Endodermal cell (in vitro differentiated cells): ENCODE measurements at regions not wholly inside any gene's neighbourhood (a gene's known extent, or its start where the extent isn't known, plus 50 kb on each side); places are given as distances from the start of the nearest gene placed in this dataset.
"Not testable (repeated sequence)": the region's sequence is repeated elsewhere in the genome, so short reads cannot be mapped to it uniquely, and the experiment has no call there.

Experiments used
- DNase-seq: peaks from one replicate; pipeline ENCODE4 v3.0.0-alpha.2; 2017
- H3K27ac ChIP-seq: 2 replicates; pipeline ENCODE4 v1.5.1; 2013; ENCODE audit warnings: mild to moderate bottlenecking, low read depth, low read length, moderate library complexity
- H3K27me3 ChIP-seq: 2 replicates; pipeline ENCODE4 v1.6.1; 2013; ENCODE audit warnings: mild to moderate bottlenecking, low read length, moderate library complexity; ENCODE audit not compliant: insufficient read depth, control insufficient read depth, poor library complexity, severe bottlenecking
- H3K36me3 ChIP-seq: 2 replicates; pipeline ENCODE4 v1.7.0; 2013; ENCODE audit warnings: mild to moderate bottlenecking, low read length, moderate library complexity; ENCODE audit not compliant: control insufficient read depth, insufficient read depth
- H3K4me1 ChIP-seq: one replicate; pipeline ENCODE4 v1.7.0; 2013; ENCODE audit warnings: low read length; ENCODE audit not compliant: control insufficient read depth, insufficient read depth
- H3K4me3 ChIP-seq: 2 replicates; pipeline ENCODE4 v1.5.1; 2013; ENCODE audit warnings: mild to moderate bottlenecking, low read length, moderate library complexity
- H3K9ac ChIP-seq: 2 replicates; pipeline ENCODE4 v1.6.1; 2013; ENCODE audit warnings: mild to moderate bottlenecking, low read length, moderate library complexity; ENCODE audit not compliant: poor library complexity, severe bottlenecking; ENCODE audit errors: extremely low read depth
- H3K9me3 ChIP-seq: 2 replicates; pipeline ENCODE4 v1.6.1; 2013; ENCODE audit warnings: mild to moderate bottlenecking, low read length, moderate library complexity; ENCODE audit not compliant: control insufficient read depth
- H3K27ac Mint-ChIP-seq: 2 replicates; pipeline ENCODE4 v1.8.0; 2020; ENCODE audit warnings: mixed read lengths
- H3K27me3 Mint-ChIP-seq: 2 replicates; pipeline ENCODE4 v1.8.0; 2021; ENCODE audit warnings: mild to moderate bottlenecking, mixed read lengths; ENCODE audit not compliant: insufficient read depth
- H3K36me3 Mint-ChIP-seq: 2 replicates; pipeline ENCODE4 v1.8.0; 2020; ENCODE audit warnings: low read depth, mixed read lengths
- H3K4me1 Mint-ChIP-seq: 2 replicates; pipeline ENCODE4 v1.8.0; 2020; ENCODE audit warnings: mixed read lengths
- H3K4me3 Mint-ChIP-seq: 2 replicates; pipeline ENCODE4 v1.8.0; 2020; ENCODE audit warnings: mild to moderate bottlenecking, moderate library complexity, mixed read lengths
- H3K9me3 Mint-ChIP-seq: 2 replicates; pipeline ENCODE4 v1.8.0; 2020; ENCODE audit warnings: mild to moderate bottlenecking, mixed read lengths
- CTCF ChIP-seq: fragments of 200-600 bp; sonication (generic); conservative IDR thresholded peaks from 2 replicates; pipeline ENCODE4 v1.5.0; 2021; ENCODE audit warnings: antibody characterized with exemption, mild to moderate bottlenecking
- WGBS, 2 experiments: methylation state at CpG; one replicate each; pipeline versions ENCODE4 v1.1.5 to v1.1.7; 2013; ENCODE audit warnings: missing lambda C conversion rate in 2 of 2, mixed read lengths in 1 of 2; ENCODE audit not compliant: insufficient coverage in 1 of 2, insufficient read length in 1 of 2; 5-methylcytosine and 5-hydroxymethylcytosine counted together

DNA sequence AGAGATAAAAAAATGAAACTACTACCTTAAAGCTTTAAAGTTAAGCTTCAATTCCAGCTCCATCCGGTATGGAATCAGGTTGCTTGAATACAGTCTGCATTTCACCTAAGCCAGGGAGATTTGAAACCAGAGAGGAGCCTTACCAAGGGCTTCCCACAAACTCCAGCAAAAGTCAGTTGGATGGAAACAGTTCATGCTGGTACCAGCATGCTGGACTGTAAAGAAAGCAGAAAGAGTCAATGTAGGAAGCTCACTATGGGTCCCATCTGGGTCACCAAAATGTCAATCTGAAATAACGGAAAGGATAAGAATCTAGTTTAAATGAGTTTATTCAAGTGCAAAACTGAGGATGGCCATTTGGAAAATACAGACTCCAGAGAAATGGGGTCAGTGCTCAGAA lies 65.3 kb downstream of the CDO1 start:
- 89 to 92% methylated on average over 1 to 2 of the region's 2 CpGs for WGBS, 2 experiments
- Mint-ChIP-seq H3K27ac (no peak overlapping the region), H3K4me3 (no peak overlapping the region), H3K36me3 (no peaks in the 10 kb centered on the region), H3K27me3 (no peaks in the 10 kb centered on the region), H3K4me1 (peaks cover 10% of the 10 kb centered on the region), H3K9me3 (no peaks in the 10 kb centered on the region)
- H3K4me1 ChIP-seq = no peaks in the 10 kb centered on the region
- no peak for DNase-seq
- H3K27ac ChIP-seq = no peak overlapping the region
- no peak overlapping the region for H3K4me3 ChIP-seq
- no peaks in the 10 kb centered on the region for H3K36me3 ChIP-seq
- no peak for TF ChIP-seq CTCF
- no peaks in the 10 kb centered on the region for H3K27me3 ChIP-seq
- no peak overlapping the region for H3K9ac ChIP-seq
- peaks cover 6% of the 10 kb centered on the region for H3K9me3 ChIP-seq

DNA sequence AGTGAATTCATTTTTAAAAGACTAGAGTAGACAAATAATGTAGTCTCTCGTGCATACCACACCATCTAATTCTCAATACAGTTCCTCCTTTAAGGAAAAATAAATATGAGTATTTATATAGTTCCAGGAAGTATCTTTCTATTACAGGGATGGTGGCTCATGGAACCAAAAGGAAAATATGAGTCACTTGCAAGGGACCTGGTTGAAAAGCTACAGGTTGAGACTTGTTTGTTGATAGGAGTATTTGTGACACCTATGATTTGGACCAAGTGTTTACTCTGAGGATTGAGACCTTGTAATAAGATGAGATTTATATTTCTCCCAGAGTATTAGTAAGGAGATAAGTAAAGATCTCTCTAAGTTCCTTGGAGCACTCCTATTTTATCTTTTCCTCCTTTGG lies 67.4 kb downstream of the CDO1 start:
- no peaks in the 10 kb centered on the region for H3K4me1 ChIP-seq
- DNase-seq = no peak
- H3K27me3 ChIP-seq = no peaks in the 10 kb centered on the region
- no peak for TF ChIP-seq CTCF
- Mint-ChIP-seq H3K4me3 (no peak overlapping the region), H3K27ac (no peak overlapping the region), H3K36me3 (no peaks in the 10 kb centered on the region), H3K27me3 (no peaks in the 10 kb centered on the region), H3K4me1 (peaks cover 11% of the 10 kb centered on the region), H3K9me3 (peaks cover 2% of the 10 kb centered on the region)
- H3K36me3 ChIP-seq = no peaks in the 10 kb centered on the region
- H3K9me3 ChIP-seq = peaks cover 17% of the 10 kb centered on the region
- no CpG with 5 or more reads among the region's 1 CpG for WGBS, 2 experiments
- H3K4me3 ChIP-seq = no peak overlapping the region
- H3K9ac ChIP-seq = no peak overlapping the region
- H3K27ac ChIP-seq = no peak overlapping the region

DNA sequence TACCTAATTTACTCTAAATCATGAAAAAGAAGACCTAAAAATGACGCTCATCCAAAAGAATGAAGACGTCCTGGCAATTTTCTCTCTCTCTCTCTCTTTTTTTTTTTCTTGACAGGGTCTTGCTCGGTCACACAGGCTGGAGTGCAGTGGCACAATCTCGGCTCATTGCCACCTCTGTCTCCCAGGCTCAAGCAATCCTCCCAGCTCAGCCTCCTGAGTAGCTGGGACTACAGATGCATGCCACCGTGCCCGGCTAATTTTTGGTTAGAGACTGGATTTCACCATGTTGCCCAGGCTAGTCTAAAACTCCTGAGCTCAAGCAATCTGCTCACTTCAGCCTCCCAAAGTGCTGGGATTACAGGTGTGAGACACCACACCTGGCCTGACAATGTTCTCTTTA lies 77.2 kb downstream of the CDO1 start:
- WGBS, 2 experiments = 72 to 84% methylated on average over 5 to 6 of the region's 6 CpGs
- not testable (repeated sequence) for H3K4me3 Mint-ChIP-seq, H3K9ac ChIP-seq, H3K4me1 ChIP-seq, H3K27ac ChIP-seq, H3K4me3 ChIP-seq, H3K27me3 ChIP-seq, H3K9me3 Mint-ChIP-seq, H3K27me3 Mint-ChIP-seq, DNase-seq, H3K36me3 ChIP-seq, H3K9me3 ChIP-seq, H3K27ac Mint-ChIP-seq, H3K36me3 Mint-ChIP-seq
- H3K4me1 Mint-ChIP-seq = peaks cover 10% of the 10 kb centered on the region

- Histone ChIP-seq H3K4me3 (no peak overlapping the region), H3K9ac (no peak overlapping the region), H3K9me3 (no peaks in the 10 kb centered on the region), H3K4me1 (no peaks in the 10 kb centered on the region), H3K36me3 (no peaks in the 10 kb centered on the region), H3K27me3 (no peaks in the 10 kb centered on the region), H3K27ac (no peak overlapping the region)
- 100% methylated on average over 1 of the region's 1 CpG; no CpG with 5 or more reads in 1 of the 2 experiments for WGBS, 2 experiments
- DNase-seq = no peak
- peaks cover 10% of the 10 kb centered on the region for H3K4me1 Mint-ChIP-seq
- H3K27ac Mint-ChIP-seq = no peak overlapping the region
- H3K27me3 Mint-ChIP-seq = no peaks in the 10 kb centered on the region
- TF ChIP-seq CTCF = no peak
- H3K4me3 Mint-ChIP-seq = no peak overlapping the region
- no peaks in the 10 kb centered on the region for H3K36me3 Mint-ChIP-seq
- no peaks in the 10 kb centered on the region for H3K9me3 Mint-ChIP-seq
Observed at GRCh38 chr5:115738830-115739229, 77.6 kb downstream of the CDO1 start.
